GM18907 (cell line): ENCODE measurements at regions not wholly inside any gene's neighbourhood (a gene's known extent, or its start where the extent isn't known, plus 50 kb on each side); places are given as distances from the start of the nearest gene placed in this dataset.
"Not testable (repeated sequence)": the region's sequence is repeated elsewhere in the genome, so short reads cannot be mapped to it uniquely, and the experiment has no call there.

Experiments
- ATAC-seq: cut with Tn5 transposase; IDR thresholded peaks from one replicate; pipeline ENCODE4 v1.9.1; 2021; ENCODE audit warnings: mild to moderate bottlenecking, moderate library complexity; ENCODE audit not compliant: unreplicated experiment

GRCh38 chr16:64260631-64261401 is 861.0 kb downstream of the CDH11 start:
- ATAC-seq = not testable (repeated sequence)

- ATAC-seq = no peak
Observed at GRCh38 chr16:64254443-64255367, 867.2 kb downstream of the CDH11 start.

- ATAC-seq = no peak
Observed at GRCh38 chr16:64253525-64253924, 868.3 kb downstream of the CDH11 start.

- no peak for ATAC-seq
Observed at GRCh38 chr16:64253096-64253495, 868.8 kb downstream of the CDH11 start.

GRCh38 chr16:64251742-64252141 is 870.1 kb downstream of the CDH11 start:
- ATAC-seq = no peak

- ATAC-seq = no peak
Observed at GRCh38 chr16:64250866-64251265, 871.0 kb downstream of the CDH11 start.

GRCh38 chr16:64242492-64242891 is 879.4 kb downstream of the CDH11 start:
- ATAC-seq = no peak

- ATAC-seq = no peak
Observed at GRCh38 chr16:64240586-64240985, 881.3 kb downstream of the CDH11 start.

- ATAC-seq = no peak
Observed at GRCh38 chr16:64238571-64238970, 883.3 kb downstream of the CDH11 start.

- no peak for ATAC-seq
Observed at GRCh38 chr16:64236316-64236715, 885.5 kb downstream of the CDH11 start.

- ATAC-seq = no peak
Observed at GRCh38 chr16:64234200-64234599, 887.7 kb downstream of the CDH11 start.

GRCh38 chr16:64225696-64226095 is 896.2 kb downstream of the CDH11 start:
- no peak for ATAC-seq

GRCh38 chr16:64225036-64225435 is 896.8 kb downstream of the CDH11 start:
- ATAC-seq = no peak

GRCh38 chr16:64217789-64218535 is 903.9 kb downstream of the CDH11 start:
- no peak for ATAC-seq

- ATAC-seq = no peak
Observed at GRCh38 chr16:64215730-64216129, 906.1 kb downstream of the CDH11 start.

- no peak for ATAC-seq
Observed at GRCh38 chr16:64211331-64211730, 910.5 kb downstream of the CDH11 start.

GRCh38 chr16:64206862-64207261 is 915.0 kb downstream of the CDH11 start:
- ATAC-seq = no peak

- no peak for ATAC-seq
Observed at GRCh38 chr16:64203126-64203525, 918.7 kb downstream of the CDH11 start.

GRCh38 chr16:64202571-64202970 is 919.3 kb downstream of the CDH11 start:
- ATAC-seq = no peak

- no peak for ATAC-seq
Observed at GRCh38 chr16:64196444-64196843, 925.4 kb downstream of the CDH11 start.

GRCh38 chr16:64185954-64186353 is 935.9 kb downstream of the CDH11 start:
- no peak for ATAC-seq
